ENCODE measurements at regions not wholly inside any gene's neighbourhood (a gene's known extent, or its start where the extent isn't known, plus 50 kb on each side); places are given as distances from the start of the nearest gene placed in this dataset.

GRCh38 chr3:162395496-162395895 is 898.9 kb downstream of the OTOL1 start:
- Mint-ChIP-seq H3K36me3 (ENCODE audit: insufficient read depth in 1 of 3, low read depth in 3 of 3) (peaks cover 4 to 19% (median 15%) of the 10 kb centered on the region in 3 experiments; a peak in 5 of 7 replicates), H3K9me3 (peaks cover 11 to 17% of the 10 kb centered on the region in 2 experiments), H3K4me1 (no peaks in the 10 kb centered on the region), H3K27me3 (ENCODE audit: low read depth) (no peaks in the 10 kb centered on the region), H3K4me3 (no peak overlapping the region), H3K27ac (no peak overlapping the region)
- no peak overlapping the region for H2BK15ac ChIP-seq (ENCODE audit: low read depth, low read length)
- no peaks in the 10 kb centered on the region for H3K4me1 ChIP-seq (ENCODE audit: insufficient read depth, low read length)
- H3K27me3 ChIP-seq (ENCODE audit: insufficient read depth, low read length), result no peaks in the 10 kb centered on the region
- no peak overlapping the region for H3K27ac ChIP-seq (ENCODE audit: insufficient read length, low read depth, low read length)
- H2BK20ac ChIP-seq (ENCODE audit: low read depth, low read length, poor library complexity, severe bottlenecking), result no peak overlapping the region
- no peak overlapping the region for H3K23ac ChIP-seq (ENCODE audit: insufficient read length, low read depth, low read length)
- H4K20me1 ChIP-seq (ENCODE audit: control insufficient read depth, insufficient read depth, insufficient read length), result no peaks in the 10 kb centered on the region
- no peak overlapping the region for H3K9ac ChIP-seq (ENCODE audit: extremely low read depth, insufficient read length, low read length)
- H2AK5ac ChIP-seq (ENCODE audit: insufficient read length, low read length), result no peak overlapping the region
- no peak overlapping the region for H3K18ac ChIP-seq (ENCODE audit: insufficient read length, low read depth, low read length)
- H3K79me2 ChIP-seq (ENCODE audit: insufficient read depth, low read length), result no peaks in the 10 kb centered on the region
- no peak for DNase-seq
- no peak overlapping the region for H3K4me2 ChIP-seq (ENCODE audit: insufficient read depth, insufficient read length, low read length)
- H4K5ac ChIP-seq (ENCODE audit: insufficient read length, low read depth, low read length), result no peak overlapping the region
- H4K91ac ChIP-seq (ENCODE audit: insufficient read length, low read depth, low read length), result no peak overlapping the region
- no peak overlapping the region for H2BK120ac ChIP-seq (ENCODE audit: low read depth, low read length, poor library complexity, severe bottlenecking)
- H2BK5ac ChIP-seq (ENCODE audit: insufficient read length, low read length), result no peak overlapping the region
- H3T11ph ChIP-seq (ENCODE audit: low read length), result no peak overlapping the region
- H3K56ac ChIP-seq (ENCODE audit: insufficient read length, low read depth, low read length), result no peak overlapping the region
- H3K23me2 ChIP-seq (ENCODE audit: insufficient read length, low read depth, low read length, poor library complexity, severe bottlenecking), result no peaks in the 10 kb centered on the region
- H2AFZ ChIP-seq (ENCODE audit: low read length), result no peak overlapping the region
- peaks cover 10% of the 10 kb centered on the region for H3K9me3 ChIP-seq (ENCODE audit: control insufficient read depth, low read depth, low read length)
- no peak overlapping the region for H3K4ac ChIP-seq (ENCODE audit: low read depth, low read length)
- WGBS (ENCODE audit: extremely low coverage, insufficient read length, low lambda C conversion rate), result no CpG with 5 or more reads among the region's 3 CpGs
- no peak overlapping the region for H2BK12ac ChIP-seq (ENCODE audit: insufficient read length, low read depth, low read length)
- H3K14ac ChIP-seq (ENCODE audit: insufficient read depth, low read length), result no peak overlapping the region
- no peak for TF ChIP-seq CTCF (conservative IDR thresholded peaks at IDR 0.05)
- no peaks in the 10 kb centered on the region for H3K79me1 ChIP-seq (ENCODE audit: insufficient read depth, low read depth, low read length, poor library complexity, severe bottlenecking)
- H4K8ac ChIP-seq (replicated peaks; ENCODE audit: insufficient read length, low read depth, low read length), result no peak overlapping the region

All from H9 (cell line).